Tibial artery (tissue), 4 donors: ENCODE measurements at regions not wholly inside any gene's neighbourhood (a gene's known extent, or its start where the extent isn't known, plus 50 kb on each side); places are given as distances from the start of the nearest gene placed in this dataset.
A peak's percentile ranks its signal among the peaks of the same experiment; 100 is the strongest.

Experiments used
- DNase-seq, 2 donors: peaks; one replicate each; pipeline ENCODE4 v3.0.0-alpha.2; 2019
- H3K27ac ChIP-seq, 2 donors: fragments of 200-600 bp; sonication (generic) in 1 of 2; 1 replicate in 1 of 2; 2 replicates in 1 of 2; pipeline ENCODE4 v1.5.1; 2018 to 2019; ENCODE audit warnings: mild to moderate bottlenecking in 1 of 2
- H3K27me3 ChIP-seq, 2 donors: fragments of 200-600 bp; sonication (generic) in 1 of 2; one replicate each; pipeline versions ENCODE4 v1.5.1 to v1.6.0; 2016 to 2019
- H3K36me3 ChIP-seq, 3 donors: fragments of 200-600 bp; sonication (generic) in 2 of 3; one replicate each; pipeline ENCODE4 v1.5.1; 2016 to 2019; ENCODE audit warnings: mild to moderate bottlenecking in 2 of 3
- H3K4me1 ChIP-seq, 4 donors: fragments of 200-600 bp; sonication (generic) in 2 of 4; 1 replicate in 3 of 4; 2 replicates in 1 of 4; pipeline ENCODE4 v1.5.1; 2016 to 2019
- H3K4me3 ChIP-seq, 2 donors: fragments of 200-600 bp; sonication (generic) in 1 of 2; 1 replicate in 1 of 2; 2 replicates in 1 of 2; pipeline ENCODE4 v1.5.1; 2018 to 2019; ENCODE audit warnings: mild to moderate bottlenecking in 2 of 2
- H3K9me3 ChIP-seq, 3 donors: fragments of 200-600 bp; sonication (generic) in 1 of 3; one replicate each; pipeline ENCODE4 v1.5.1; 2016 to 2019
- intact Hi-C: fragments of 100-400 bp; cut with DNase I; formaldehyde crosslinking; loops from one replicate; pipeline ENCODE4 v1.15.0; 2023; ENCODE audit warnings: low total_unique reads
- TF ChIP-seq, protein P1 (sequence below), 2 experiments: fragments of 200-600 bp in 1 of 2; fragments of 450-650 bp in 1 of 2; IDR thresholded peaks; one replicate each; pipeline ENCODE4 v1.5.1; 2017 to 2019; ENCODE audit warnings: antibody characterized with exemption in 2 of 2, mild to moderate bottlenecking in 1 of 2, moderate library complexity in 1 of 2

DNA sequence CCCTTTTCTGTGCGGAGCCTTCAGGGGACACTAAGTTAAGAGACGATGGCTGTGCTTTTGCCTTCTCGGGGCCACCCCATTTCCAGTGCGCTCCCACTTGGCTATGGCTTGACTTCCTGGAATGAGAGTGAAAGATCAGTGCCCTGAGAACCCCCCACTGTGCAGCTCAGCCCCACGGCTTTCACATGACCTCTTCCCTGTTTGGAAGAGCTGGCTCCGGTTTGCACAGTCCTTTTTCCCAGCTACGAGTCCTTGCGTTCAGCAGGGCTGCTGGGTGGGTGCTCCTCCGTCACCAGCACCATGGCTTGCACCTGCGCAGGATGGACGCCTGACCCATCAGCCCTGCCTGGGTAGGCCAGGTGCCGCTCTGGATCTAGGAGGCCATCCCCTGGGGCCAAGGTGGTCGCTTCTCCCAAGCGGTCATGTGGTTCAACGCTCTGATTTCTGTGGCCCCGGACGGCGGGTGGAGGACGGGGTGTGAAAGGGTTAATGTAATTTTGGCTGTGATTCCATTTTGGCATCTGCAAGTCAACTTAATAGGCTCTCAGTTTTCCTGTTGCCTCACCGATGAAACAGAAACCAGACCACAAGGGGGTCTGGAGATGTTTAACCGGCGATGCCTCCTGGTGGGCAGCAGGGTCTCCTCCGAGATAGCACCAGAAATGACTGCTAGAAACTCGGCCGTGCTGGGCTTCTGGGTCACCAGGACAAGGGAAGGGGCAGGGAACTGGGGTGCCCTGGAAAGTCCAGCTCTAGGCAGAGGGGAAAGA is 113.1 kb upstream of the HAAO start:
- no peak for DNase-seq
- peaks cover 4 to 83% (median 69%) of the 10 kb centered on the region in 4 donors for H3K4me1 ChIP-seq
- no peaks in the 10 kb centered on the region for H3K9me3 ChIP-seq
- H3K36me3 ChIP-seq = no peaks in the 10 kb centered on the region
- intact Hi-C loops = no loop called here
- H3K27ac ChIP-seq = peak overlapping the region; percentile 84 to 87
- no peak overlapping the region for H3K4me3 ChIP-seq
- H3K27me3 ChIP-seq = no peaks in the 10 kb centered on the region
- TF ChIP-seq, protein P1, sequence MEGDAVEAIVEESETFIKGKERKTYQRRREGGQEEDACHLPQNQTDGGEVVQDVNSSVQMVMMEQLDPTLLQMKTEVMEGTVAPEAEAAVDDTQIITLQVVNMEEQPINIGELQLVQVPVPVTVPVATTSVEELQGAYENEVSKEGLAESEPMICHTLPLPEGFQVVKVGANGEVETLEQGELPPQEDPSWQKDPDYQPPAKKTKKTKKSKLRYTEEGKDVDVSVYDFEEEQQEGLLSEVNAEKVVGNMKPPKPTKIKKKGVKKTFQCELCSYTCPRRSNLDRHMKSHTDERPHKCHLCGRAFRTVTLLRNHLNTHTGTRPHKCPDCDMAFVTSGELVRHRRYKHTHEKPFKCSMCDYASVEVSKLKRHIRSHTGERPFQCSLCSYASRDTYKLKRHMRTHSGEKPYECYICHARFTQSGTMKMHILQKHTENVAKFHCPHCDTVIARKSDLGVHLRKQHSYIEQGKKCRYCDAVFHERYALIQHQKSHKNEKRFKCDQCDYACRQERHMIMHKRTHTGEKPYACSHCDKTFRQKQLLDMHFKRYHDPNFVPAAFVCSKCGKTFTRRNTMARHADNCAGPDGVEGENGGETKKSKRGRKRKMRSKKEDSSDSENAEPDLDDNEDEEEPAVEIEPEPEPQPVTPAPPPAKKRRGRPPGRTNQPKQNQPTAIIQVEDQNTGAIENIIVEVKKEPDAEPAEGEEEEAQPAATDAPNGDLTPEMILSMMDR (IDR thresholded peaks at IDR 0.05) = no peak

DNA sequence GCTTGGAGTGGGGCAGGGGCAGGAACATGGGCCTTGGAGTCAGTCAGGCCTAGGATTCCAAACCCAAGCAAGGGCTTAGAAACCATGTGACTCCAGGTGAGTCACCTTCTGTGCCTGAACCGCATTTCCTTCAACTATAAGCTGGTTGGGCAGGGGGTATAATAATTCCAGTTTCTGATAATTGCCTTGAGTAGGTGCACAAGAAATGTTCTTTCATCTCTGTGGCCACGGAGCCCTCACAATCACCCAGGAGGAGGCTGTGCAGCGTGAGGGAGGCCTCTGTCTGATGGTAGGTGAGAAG is 112.1 kb upstream of the HAAO start:
- Histone ChIP-seq H3K36me3 (no peaks in the 10 kb centered on the region), H3K27me3 (no peaks in the 10 kb centered on the region), H3K27ac (peak overlapping the region; percentile 44 to 84), H3K9me3 (no peaks in the 10 kb centered on the region), H3K4me1 (peaks cover 4 to 73% (median 61%) of the 10 kb centered on the region in 4 donors), H3K4me3 (no peak overlapping the region)
- intact Hi-C loops = no loop called here
- TF ChIP-seq, protein P1 (IDR thresholded peaks at IDR 0.05) = no peak
- DNase-seq = no peak

DNA sequence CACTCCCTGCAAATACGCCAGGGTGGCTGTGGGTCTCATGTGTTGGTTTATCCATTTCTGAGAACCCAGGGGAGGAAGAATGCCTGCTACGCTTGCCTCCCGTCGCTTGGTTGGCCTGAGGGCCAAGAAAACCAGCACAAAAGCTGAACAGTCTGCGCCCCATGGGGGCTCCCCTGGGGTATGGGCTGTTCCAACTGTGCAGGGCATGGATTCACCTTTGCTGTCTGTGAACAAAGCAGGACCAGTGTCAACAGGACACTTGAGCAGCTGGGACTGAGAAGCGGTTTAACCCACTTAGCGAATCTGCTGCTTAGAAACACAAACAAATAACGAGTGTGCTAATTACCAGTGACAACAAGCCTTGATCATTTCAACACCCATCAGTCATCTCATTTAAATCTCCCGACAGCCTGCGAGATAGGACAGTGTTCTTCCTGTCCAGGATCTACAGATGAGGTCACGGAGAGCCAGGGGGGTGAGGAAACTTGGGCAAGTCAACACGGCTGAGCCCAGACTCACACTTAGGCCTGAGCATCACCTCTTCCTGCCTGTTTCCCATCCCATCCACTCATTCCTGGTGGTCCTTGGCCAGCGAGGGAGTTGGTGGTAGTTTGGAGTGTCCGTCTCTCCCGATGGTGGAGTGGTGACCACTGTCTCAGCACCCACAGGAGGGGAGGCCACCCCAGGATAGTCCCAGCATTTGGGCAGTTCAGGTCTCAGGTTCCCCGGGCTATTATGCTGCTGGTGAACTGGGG is 111.6 kb upstream of the HAAO start:
- no peak for DNase-seq
- TF ChIP-seq, protein P1 (IDR thresholded peaks at IDR 0.05) = no peak
- no peaks in the 10 kb centered on the region for H3K9me3 ChIP-seq
- peak overlapping the region; percentile 44 to 84 for H3K27ac ChIP-seq
- H3K4me1 ChIP-seq = peaks cover 4 to 68% (median 56%) of the 10 kb centered on the region in 4 donors
- no peaks in the 10 kb centered on the region for H3K27me3 ChIP-seq
- no peak overlapping the region for H3K4me3 ChIP-seq
- intact Hi-C loops = no loop called here
- H3K36me3 ChIP-seq = no peaks in the 10 kb centered on the region

DNA sequence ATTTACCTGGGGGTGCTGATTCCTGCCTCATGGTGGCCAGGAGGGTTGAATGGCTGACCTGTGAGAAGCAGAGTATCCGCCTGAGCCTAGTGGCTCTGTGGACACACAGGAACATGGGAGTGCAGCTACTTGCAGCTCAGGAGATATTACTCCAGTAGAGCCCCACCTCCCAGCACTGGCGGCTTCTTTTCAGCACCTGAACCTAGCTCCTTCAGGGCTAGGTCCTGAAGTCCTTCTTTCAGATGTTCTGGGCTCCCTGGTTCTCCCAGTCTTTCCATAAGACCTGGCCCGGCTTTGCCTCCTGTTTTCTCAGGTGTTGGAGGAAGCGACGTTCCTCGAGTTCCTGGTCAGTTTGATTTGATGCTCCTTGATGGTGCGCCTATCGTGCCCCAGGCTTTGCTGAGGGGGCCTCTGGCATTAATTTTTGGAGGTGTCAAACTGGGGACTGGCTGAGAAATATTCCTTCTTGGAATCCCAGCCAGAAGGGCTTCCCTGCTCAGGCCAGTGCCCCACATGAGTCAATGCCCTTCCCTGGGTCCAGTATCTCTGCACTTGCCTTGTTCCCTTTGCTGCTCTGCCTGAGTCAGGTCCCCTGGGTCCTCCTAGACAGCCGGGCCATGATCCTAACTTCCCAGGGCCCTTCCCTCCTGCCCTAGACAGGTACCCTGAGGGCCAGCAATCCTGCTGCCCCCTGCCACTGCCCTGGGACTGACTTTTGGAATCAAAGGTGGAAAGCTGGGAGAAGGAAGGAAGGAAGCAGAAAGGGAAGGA is 110.7 kb upstream of the HAAO start:
- no peaks in the 10 kb centered on the region for H3K9me3 ChIP-seq
- no peaks in the 10 kb centered on the region for H3K36me3 ChIP-seq
- H3K4me1 ChIP-seq = peaks cover 4 to 59% (median 47%) of the 10 kb centered on the region in 4 donors
- intact Hi-C loops = no loop called here
- no peaks in the 10 kb centered on the region for H3K27me3 ChIP-seq
- H3K27ac ChIP-seq = peak overlapping the region; percentile 44 to 84
- TF ChIP-seq, protein P1 (IDR thresholded peaks at IDR 0.05) = no peak
- DNase-seq = no peak
- H3K4me3 ChIP-seq = no peak overlapping the region

DNA sequence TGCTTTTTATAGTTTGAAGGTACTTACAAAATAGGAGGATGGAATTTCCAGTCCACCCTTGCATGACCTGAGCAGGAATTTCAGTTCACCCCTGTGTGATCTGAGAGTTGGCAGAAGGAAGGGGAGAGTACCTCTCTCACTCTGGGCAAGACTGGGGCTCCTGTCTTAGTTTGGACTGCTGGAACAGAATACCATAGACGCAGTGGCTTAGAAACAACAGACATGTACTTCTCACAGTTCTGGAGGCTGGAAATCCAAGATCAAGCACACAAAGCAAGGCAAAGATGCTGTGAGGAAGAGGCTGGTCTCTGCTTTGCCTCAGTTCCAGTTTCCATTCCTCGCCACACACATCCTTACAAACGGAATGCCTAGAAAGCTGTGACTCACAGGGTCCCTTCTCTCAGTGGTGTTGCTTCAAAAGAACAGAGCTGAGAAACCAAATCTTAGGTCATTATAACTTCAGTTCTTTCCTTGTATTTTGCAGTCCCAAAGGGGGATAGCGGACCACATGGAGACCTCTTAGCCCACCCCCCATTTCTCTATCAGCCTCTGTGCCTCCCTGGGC is 108.8 kb upstream of the HAAO start:
- Histone ChIP-seq H3K36me3 (no peaks in the 10 kb centered on the region), H3K27me3 (no peaks in the 10 kb centered on the region), H3K4me3 (no peak overlapping the region), H3K27ac (peak overlapping the region; percentile 58 to 66), H3K4me1 (peaks cover 4 to 56% (median 41%) of the 10 kb centered on the region in 4 donors), H3K9me3 (no peaks in the 10 kb centered on the region)
- TF ChIP-seq, protein P1 (IDR thresholded peaks at IDR 0.05) = no peak
- no peak for DNase-seq
- intact Hi-C loops = no loop called here
